ENCODE measurements at regions not wholly inside any gene's neighbourhood (a gene's known extent, or its start where the extent isn't known, plus 50 kb on each side); places are given as distances from the start of the nearest gene placed in this dataset.

DNA sequence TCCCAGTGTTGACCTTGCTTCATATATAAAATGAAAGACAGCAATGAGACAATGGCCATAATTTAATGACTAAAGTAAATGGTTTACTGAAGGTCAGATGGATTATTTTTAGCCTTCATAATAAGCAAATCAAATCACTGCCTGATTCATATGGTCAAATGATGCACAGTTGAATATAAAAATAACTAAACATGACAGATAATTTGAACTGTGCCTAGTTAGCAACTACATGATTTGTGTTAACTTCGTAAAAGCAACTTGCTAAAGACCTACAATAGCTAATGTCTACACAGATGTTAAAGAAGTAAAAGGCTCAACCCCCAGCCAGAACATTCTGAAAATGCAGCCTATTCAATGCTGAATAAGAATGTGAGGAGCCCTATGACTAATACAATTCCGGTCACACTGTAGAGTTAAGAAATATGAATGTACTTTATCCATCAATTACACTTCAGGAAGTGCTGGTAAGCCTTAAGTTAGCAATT is 590.8 kb upstream of the CDH2 start:
- peak; percentile 18 for DNase-seq (ENCODE audit: low read depth)
- TF ChIP-seq, protein P1, sequence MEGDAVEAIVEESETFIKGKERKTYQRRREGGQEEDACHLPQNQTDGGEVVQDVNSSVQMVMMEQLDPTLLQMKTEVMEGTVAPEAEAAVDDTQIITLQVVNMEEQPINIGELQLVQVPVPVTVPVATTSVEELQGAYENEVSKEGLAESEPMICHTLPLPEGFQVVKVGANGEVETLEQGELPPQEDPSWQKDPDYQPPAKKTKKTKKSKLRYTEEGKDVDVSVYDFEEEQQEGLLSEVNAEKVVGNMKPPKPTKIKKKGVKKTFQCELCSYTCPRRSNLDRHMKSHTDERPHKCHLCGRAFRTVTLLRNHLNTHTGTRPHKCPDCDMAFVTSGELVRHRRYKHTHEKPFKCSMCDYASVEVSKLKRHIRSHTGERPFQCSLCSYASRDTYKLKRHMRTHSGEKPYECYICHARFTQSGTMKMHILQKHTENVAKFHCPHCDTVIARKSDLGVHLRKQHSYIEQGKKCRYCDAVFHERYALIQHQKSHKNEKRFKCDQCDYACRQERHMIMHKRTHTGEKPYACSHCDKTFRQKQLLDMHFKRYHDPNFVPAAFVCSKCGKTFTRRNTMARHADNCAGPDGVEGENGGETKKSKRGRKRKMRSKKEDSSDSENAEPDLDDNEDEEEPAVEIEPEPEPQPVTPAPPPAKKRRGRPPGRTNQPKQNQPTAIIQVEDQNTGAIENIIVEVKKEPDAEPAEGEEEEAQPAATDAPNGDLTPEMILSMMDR (IDR thresholded peaks at IDR 0.05; ENCODE audit: insufficient read depth, low read length, poor library complexity, severe bottlenecking): no peak
- no peak overlapping the region for H3K4me3 ChIP-seq (ENCODE audit: low read depth, low read length)

DNA sequence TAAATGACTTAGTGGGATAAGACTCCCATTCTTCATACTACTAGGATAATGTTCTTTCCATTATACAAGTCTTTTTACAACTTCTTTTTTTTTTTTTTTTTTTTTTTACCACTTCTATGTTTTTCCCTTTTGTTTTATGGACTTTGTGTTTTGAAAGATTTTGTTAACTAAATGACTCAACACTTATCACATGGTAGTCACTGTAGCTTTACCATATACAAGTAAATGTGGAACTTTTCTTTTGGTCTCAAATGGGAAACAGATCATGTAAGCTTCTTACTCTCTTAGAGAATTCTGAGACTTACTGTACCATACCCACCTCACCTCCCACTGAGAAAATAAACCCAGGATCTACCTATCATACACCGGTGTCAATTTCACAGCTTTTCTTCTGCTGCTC is 590.3 kb upstream of the CDH2 start:
- TF ChIP-seq, protein P1 (IDR thresholded peaks at IDR 0.05; ENCODE audit: insufficient read depth, low read length, poor library complexity, severe bottlenecking): no peak
- Histone ChIP-seq H3K36me3 (ENCODE audit: control insufficient read depth, insufficient read depth, low read length) (no peaks in the 10 kb centered on the region), H3K4me3 (ENCODE audit: low read depth, low read length) (no peak overlapping the region), H3K27me3 (ENCODE audit: control insufficient read depth, insufficient read depth, low read length) (no peaks in the 10 kb centered on the region)
- DNase-seq (ENCODE audit: low read depth): no peak

More for the DNA sequence above, 590.8 kb upstream of the CDH2 start:
- H3K27me3 ChIP-seq (ENCODE audit: control insufficient read depth, insufficient read depth, low read length): no peaks in the 10 kb centered on the region
- H3K36me3 ChIP-seq (ENCODE audit: control insufficient read depth, insufficient read depth, low read length): no peaks in the 10 kb centered on the region

DNA sequence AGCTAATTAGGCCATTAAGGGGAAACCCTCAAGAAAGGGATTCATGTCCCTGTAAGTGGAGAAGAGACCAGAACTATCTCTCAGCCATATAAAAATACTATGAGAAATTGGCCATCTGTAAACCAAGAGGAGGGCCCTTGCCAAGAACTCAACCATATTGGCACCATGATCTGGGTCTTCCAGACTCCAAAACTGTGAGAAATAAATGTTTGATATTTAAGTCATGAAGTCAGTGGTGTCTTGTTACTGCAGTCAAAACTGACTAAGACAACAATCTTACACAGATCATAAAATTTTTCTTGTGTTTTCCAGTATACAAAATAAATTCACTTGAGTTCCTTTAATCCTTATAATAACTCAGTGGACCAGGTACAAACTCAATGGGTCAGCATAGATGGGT is 589.8 kb upstream of the CDH2 start:
- no peak for DNase-seq (ENCODE audit: low read depth)
- TF ChIP-seq, protein P1 (IDR thresholded peaks at IDR 0.05; ENCODE audit: insufficient read depth, low read length, poor library complexity, severe bottlenecking): no peak
- Histone ChIP-seq H3K4me3 (ENCODE audit: low read depth, low read length) (no peak overlapping the region), H3K36me3 (ENCODE audit: control insufficient read depth, insufficient read depth, low read length) (no peaks in the 10 kb centered on the region), H3K27me3 (ENCODE audit: control insufficient read depth, insufficient read depth, low read length) (no peaks in the 10 kb centered on the region)

DNA sequence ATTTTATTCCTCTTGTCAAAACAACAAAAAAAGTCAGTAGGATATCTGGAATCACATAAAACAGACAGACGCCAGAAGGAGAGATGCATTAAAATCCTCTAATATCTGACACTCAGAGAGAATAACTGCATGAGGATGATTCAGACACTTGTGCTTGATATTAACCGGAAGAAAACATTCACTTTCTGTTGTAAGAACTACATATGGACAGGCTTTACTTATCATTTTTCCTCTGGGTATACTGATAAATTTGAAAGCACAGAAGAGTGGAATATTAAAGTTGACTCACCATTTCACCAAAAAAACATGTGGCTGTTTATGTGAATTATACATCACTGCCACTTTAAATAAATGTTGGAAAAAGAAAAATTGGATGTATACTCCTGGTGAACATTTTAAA is 589.1 kb upstream of the CDH2 start:
- Histone ChIP-seq H3K36me3 (ENCODE audit: control insufficient read depth, insufficient read depth, low read length) (no peaks in the 10 kb centered on the region), H3K27me3 (ENCODE audit: control insufficient read depth, insufficient read depth, low read length) (no peaks in the 10 kb centered on the region), H3K4me3 (ENCODE audit: low read depth, low read length) (no peak overlapping the region)
- TF ChIP-seq, protein P1 (IDR thresholded peaks at IDR 0.05; ENCODE audit: insufficient read depth, low read length, poor library complexity, severe bottlenecking): no peak
- DNase-seq (ENCODE audit: low read depth): no peak

DNA sequence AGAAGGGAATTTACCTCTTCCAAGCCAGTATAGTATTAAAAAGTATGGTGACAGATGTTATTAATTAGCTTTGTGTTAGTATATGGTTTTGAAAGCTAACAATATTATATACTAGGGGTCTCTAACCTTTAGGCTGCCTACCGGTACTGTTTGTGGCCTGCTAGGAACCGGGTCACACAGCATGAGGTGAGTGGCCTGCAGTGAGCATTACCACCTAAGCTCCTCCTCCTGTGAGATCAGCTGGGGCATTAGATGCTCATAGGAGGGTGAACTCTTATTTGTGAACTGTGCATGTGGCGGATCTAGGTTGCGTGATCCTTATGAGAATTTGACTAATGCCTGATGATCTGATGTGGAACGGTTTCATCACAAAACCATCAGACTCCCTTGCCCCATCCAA is 583.4 kb upstream of the CDH2 start:
- no peak for DNase-seq (ENCODE audit: low read depth)
- H3K27me3 ChIP-seq (ENCODE audit: control insufficient read depth, insufficient read depth, low read length): no peaks in the 10 kb centered on the region
- TF ChIP-seq, protein P1 (IDR thresholded peaks at IDR 0.05; ENCODE audit: insufficient read depth, low read length, poor library complexity, severe bottlenecking): no peak

DNA sequence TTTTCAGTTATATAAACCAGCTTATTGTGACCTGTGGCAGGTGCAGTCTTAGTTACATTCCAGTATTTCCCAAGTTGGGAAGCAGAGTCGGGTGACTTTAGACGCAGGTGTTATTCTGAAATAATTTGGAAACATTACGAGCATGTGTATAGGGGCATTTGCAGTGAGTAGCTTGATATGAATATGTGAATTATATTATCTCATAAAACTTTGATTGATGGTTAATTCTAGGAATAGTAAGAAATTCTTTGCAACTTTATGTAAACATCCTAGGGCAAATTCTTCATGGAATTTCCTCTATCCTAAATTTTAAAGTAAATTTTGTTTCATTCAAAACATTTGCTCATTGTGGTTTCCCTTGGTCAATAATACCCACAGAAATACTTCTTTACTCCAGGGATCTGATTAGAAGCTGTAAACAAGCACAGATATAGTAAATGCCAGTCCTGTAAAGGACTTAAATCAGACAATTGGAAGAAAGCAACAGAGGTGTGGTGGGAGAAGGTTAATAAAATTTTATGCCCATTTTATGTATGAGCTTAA is 580.6 kb upstream of the CDH2 start:
- Histone ChIP-seq H3K4me3 (ENCODE audit: low read depth, low read length) (no peak overlapping the region), H3K36me3 (ENCODE audit: control insufficient read depth, insufficient read depth, low read length) (no peaks in the 10 kb centered on the region), H3K27me3 (ENCODE audit: control insufficient read depth, insufficient read depth, low read length) (no peaks in the 10 kb centered on the region)
- no peak for DNase-seq (ENCODE audit: low read depth)
- TF ChIP-seq, protein P1 (IDR thresholded peaks at IDR 0.05; ENCODE audit: insufficient read depth, low read length, poor library complexity, severe bottlenecking): no peak

More for the DNA sequence above, 583.4 kb upstream of the CDH2 start:
- no peak overlapping the region for H3K4me3 ChIP-seq (ENCODE audit: low read depth, low read length)
- no peaks in the 10 kb centered on the region for H3K36me3 ChIP-seq (ENCODE audit: control insufficient read depth, insufficient read depth, low read length)
